Activated T-cell treated with anti-CD3 and anti-CD28 coated beads, Interleukin-2, amount 50 U/mL, for 48 hours (primary cell): ENCODE measurements at regions not wholly inside any gene's neighbourhood (a gene's known extent, or its start where the extent isn't known, plus 50 kb on each side); places are given as distances from the start of the nearest gene placed in this dataset.

Experiments used
- DNase-seq, 2 experiments: peaks; one replicate each; pipeline ENCODE4 v3.0.0-alpha.2; 2020

- DNase-seq = no peak
Measured at GRCh38 chr5:126309860-126310259, 113.3 kb upstream of the GRAMD2B start.

GRCh38 chr5:126311766-126312165 lies 111.4 kb upstream of the GRAMD2B start:
- no peak for DNase-seq

GRCh38 chr5:126315341-126315740 lies 107.9 kb upstream of the GRAMD2B start:
- DNase-seq = no peak

GRCh38 chr5:126332326-126332725 lies 90.9 kb upstream of the GRAMD2B start:
- no peak for DNase-seq

GRCh38 chr5:126334760-126335159 lies 88.4 kb upstream of the GRAMD2B start:
- DNase-seq = no peak

DNA sequence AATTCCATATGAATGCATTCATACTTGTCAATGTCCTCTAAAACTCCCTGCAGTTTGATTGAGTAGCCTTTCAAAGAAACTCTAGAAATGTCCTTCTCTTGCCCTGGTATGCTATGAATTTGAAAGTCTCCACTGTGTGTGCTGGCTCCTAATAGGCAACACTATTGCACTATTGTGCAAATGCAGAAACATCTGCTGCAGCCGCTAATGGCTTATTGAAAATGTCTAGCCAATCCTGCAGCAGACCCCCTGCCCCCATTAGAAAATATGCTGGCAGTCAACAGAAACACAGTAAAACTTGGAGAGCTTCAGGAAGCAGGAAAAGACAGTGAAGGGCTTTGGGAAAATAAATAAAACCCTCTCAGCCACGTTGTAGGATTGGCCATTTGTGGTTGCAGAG lies 87.3 kb upstream of the GRAMD2B start:
- no peak for DNase-seq

GRCh38 chr5:126338635-126339034 lies 84.6 kb upstream of the GRAMD2B start:
- DNase-seq = no peak

GRCh38 chr5:126339215-126339805 lies 83.9 kb upstream of the GRAMD2B start:
- peak in 1 of 2 experiments; percentile 25 for DNase-seq

- no peak for DNase-seq
Measured at GRCh38 chr5:126341906-126342630, 81.1 kb upstream of the GRAMD2B start.

DNA sequence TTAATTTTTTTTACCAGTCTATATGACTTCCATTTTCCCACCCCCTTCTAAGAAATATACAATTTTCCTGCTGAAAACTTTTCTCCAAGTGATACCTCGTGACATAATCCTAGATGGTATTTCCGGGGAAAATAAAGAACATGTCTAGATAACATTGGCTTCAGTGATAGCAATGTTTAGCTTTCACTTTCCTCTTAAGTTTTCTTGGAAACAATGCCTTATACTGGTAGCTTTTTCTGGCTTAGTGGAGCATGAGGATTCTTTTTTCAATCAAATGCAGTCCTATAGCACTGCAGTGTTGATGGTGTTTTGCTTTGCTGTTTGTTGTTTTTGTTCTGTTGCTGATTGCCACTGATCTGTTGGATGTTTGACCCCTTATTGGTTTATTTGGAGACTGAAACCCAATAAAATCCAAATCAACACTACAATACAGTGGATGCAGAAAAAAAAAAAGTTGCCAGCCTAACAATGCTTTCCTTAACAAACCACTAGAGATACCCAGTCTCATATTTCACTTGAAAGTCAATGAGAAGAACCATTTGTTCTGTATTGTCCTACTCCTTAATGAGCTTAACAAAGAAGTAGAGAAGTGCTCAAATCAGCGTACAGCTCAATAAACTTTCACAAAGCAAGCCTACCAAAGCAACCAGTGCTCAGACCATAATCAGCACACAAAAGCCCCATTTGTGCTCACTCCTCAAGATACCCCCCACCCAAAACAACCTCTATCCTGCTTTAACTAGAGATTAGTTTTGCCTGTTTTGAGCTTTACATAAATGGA lies 74.2 kb upstream of the GRAMD2B start:
- no peak for DNase-seq

DNA sequence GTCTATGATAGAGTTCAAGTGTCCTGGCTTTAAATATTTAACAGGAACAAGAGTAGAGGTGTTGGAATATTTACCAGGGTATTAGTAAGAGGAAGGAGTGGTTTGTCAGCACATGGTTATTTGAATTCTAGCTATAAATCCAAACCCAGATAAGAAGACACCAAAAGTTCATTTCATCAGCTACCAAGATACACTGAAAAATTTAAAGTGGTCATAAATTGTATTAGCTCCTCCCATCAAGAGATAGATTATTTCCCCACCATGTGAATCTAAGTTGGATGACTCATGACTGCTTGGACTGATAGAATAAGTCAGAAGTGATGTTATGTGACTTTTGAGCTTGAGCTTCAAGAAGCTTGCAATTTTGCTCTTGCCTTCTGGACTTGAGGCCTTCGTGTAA lies 72.1 kb upstream of the GRAMD2B start:
- no peak for DNase-seq

GRCh38 chr5:126354012-126354857 lies 69.0 kb upstream of the GRAMD2B start:
- DNase-seq = no peak

GRCh38 chr5:126354858-126355731 lies 68.1 kb upstream of the GRAMD2B start:
- DNase-seq = no peak

DNA sequence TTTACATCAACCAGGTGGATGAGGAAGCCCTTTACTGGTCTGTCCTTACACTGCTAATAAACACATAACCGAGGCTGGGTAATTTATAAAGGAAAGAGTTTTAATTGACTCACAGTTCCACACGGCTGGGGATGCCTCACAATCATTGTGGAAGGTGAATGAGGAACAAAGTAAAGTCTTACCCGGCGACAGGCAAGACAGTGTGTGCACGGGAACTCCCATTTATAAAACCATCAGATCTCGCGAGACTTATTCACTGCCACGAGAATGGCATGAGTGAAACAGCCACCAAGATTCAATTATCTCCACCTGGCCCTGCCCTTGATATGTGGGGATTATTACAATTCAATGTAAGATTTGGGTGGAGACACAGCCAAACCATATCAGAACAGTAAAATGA lies 67.3 kb upstream of the GRAMD2B start:
- no peak for DNase-seq

DNA sequence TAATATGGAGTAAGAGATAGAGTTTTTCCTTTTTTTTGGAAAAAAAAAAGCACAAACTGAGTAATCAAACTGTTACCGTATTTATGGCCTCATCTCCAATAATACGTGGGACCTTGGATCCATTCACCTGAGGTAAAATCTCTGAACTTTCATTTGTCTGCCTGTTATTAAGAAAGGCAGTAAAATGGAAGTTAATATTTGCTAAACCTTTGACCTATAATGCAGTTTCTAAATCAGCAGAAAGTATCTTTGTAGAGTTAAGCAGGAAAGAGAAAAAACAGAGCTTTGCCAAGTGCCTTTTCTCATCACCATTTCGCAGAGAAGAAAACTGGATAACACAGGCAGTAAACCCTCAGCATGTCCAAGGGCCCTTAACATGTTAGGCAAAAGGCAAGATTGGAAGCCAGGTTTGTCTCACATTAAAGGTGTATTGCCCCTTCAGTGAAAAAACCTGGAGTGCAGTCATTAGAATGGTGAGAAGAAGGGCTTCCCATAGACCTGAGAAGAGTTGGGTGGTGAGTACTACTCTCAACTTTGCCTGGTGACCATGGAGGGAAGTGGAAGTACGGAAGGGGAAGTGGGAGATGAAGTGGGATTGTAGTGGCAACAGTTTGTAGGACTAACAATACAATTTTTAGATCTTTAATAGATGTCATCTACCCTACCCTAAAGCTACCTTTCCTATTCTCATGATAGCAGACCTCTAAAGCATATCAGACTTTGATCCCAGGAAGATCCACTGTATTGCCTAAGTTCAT lies 65.4 kb upstream of the GRAMD2B start:
- no peak for DNase-seq

DNA sequence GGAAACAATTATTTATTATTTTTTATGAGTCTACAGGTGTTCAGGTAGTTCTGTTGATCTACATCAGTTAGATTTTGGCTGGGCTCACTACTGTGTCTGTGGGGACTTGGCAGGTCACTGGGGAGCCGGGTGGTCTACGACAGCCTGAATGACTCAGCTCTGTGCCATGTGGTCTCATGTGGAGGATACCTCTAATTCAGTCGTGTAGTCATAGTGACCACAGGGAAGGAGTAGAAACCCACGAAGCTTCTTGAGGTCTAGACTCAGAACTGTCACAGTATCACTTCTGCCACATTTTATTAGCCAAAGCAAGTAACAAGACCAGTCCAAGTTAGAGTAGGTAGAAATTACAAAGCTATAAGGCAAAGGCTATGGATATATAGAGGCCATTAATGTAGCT lies 64.7 kb upstream of the GRAMD2B start:
- no peak for DNase-seq

DNA sequence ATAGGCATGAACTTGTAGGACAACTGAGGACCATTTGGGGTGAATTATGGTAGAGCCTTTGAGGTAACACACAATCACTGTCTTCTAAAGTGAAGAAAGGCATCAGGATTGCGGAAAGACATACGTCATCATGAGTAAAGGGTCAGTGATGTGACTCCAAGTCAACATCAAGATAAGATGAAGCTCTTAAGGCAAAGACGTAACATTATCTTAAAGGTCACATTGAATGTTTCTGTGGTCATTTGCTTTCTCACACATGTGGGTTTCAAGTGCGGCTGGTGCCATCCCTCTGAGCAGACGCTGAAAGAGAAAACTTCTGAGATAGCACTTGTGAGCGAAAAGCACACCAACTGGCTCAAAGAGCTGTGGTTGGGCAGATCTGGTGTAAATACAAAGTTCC lies 63.3 kb upstream of the GRAMD2B start:
- DNase-seq = no peak

GRCh38 chr5:126360467-126360866 lies 62.7 kb upstream of the GRAMD2B start:
- no peak for DNase-seq

- no peak for DNase-seq
Measured at GRCh38 chr5:126363658-126364057, 59.6 kb upstream of the GRAMD2B start.

GRCh38 chr5:126364206-126364902 lies 58.9 kb upstream of the GRAMD2B start:
- DNase-seq = no peak
